Astrocyte of the cerebellum (primary cell): ENCODE measurements at regions not wholly inside any gene's neighbourhood (a gene's known extent, or its start where the extent isn't known, plus 50 kb on each side); places are given as distances from the start of the nearest gene placed in this dataset.

Experiments
- DNase-seq: peaks from one replicate; pipeline ENCODE4 v3.0.0-alpha.2; 2011; ENCODE audit warnings: low read depth
- H3K4me3 ChIP-seq: 2 replicates; pipeline ENCODE4 v1.5.1; 2011; ENCODE audit warnings: mild to moderate bottlenecking, low read depth, low read length, moderate library complexity
- in situ Hi-C: cut with HindIII; loops from 2 replicates; pipeline ENCODE4 v1.10.0; 2017; ENCODE audit warnings: low sequenced_read_pairs
- TF ChIP-seq, protein P1 (sequence below): IDR thresholded peaks from 2 replicates; pipeline ENCODE4 v1.5.1; 2012; ENCODE audit warnings: low read length, low read depth, moderate library complexity, mild to moderate bottlenecking; ENCODE audit errors: missing control alignments

DNA sequence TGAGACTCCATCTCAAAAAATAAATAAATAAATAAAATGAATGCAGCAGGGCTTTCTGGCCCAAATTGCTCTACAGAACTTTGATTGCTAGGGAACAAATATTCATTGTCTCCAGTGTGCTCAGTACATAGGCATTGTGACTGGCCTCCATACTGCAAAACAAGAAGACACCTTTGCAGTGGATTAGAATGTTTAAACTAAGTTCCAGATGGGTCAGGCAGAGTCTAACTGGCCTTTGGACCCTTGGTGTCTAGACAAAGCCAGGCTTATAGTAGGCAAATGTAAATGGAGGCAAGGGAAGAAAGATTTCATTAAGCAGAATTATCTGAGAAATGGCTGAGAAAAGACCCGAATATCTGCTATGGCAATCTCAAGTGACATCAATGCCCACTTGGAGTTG lies 335.2 kb upstream of the C2CD4B start:
- no peak overlapping the region for H3K4me3 ChIP-seq
- no peak for DNase-seq
- in situ Hi-C loops = no loop called here
- TF ChIP-seq, protein P1, sequence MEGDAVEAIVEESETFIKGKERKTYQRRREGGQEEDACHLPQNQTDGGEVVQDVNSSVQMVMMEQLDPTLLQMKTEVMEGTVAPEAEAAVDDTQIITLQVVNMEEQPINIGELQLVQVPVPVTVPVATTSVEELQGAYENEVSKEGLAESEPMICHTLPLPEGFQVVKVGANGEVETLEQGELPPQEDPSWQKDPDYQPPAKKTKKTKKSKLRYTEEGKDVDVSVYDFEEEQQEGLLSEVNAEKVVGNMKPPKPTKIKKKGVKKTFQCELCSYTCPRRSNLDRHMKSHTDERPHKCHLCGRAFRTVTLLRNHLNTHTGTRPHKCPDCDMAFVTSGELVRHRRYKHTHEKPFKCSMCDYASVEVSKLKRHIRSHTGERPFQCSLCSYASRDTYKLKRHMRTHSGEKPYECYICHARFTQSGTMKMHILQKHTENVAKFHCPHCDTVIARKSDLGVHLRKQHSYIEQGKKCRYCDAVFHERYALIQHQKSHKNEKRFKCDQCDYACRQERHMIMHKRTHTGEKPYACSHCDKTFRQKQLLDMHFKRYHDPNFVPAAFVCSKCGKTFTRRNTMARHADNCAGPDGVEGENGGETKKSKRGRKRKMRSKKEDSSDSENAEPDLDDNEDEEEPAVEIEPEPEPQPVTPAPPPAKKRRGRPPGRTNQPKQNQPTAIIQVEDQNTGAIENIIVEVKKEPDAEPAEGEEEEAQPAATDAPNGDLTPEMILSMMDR = no peak

DNA sequence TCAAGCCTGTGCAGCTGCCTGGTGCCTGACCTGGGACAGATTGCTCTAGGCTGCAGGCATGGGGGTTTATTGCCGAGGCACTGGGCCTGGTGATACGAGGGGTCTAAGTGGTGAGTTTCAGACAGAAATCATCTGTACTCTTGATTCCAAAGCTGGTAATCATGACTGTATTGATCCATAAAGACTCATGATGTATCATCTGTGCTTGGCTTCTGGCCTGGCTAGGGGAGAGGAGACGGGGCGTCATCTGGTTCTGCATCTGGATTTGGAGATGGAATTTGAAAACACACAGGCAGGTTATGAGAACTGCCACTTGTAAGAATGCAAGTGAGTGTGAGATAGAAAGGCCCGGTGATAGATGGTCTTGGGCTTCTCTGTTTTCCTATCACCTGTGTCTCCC lies 337.4 kb upstream of the C2CD4B start:
- in situ Hi-C loops = no loop called here
- DNase-seq = no peak
- TF ChIP-seq, protein P1 = no peak
- H3K4me3 ChIP-seq = no peak overlapping the region

DNA sequence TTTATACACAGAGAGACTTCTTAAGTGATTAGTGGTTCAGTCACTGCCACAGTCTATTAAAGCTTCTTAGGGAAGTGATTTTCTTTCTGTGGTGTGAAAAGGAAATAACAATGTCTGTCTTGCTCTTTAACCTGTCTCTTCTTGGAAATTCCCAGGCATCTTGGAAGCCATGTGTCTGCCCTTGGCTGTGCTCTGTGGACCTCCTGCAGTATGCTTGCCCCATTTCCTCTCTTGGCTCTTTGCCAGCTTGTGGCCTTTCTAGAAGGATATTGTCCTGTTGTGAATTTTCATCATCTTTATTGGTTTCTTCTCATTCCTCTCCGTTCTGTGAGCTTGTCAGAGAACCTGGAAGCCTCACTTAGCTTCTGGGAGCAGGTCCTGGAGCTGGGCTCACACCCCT lies 338.4 kb upstream of the C2CD4B start:
- in situ Hi-C loops = no loop called here
- DNase-seq = peak; percentile 45
- TF ChIP-seq, protein P1 = no peak
- H3K4me3 ChIP-seq = no peak overlapping the region

DNA sequence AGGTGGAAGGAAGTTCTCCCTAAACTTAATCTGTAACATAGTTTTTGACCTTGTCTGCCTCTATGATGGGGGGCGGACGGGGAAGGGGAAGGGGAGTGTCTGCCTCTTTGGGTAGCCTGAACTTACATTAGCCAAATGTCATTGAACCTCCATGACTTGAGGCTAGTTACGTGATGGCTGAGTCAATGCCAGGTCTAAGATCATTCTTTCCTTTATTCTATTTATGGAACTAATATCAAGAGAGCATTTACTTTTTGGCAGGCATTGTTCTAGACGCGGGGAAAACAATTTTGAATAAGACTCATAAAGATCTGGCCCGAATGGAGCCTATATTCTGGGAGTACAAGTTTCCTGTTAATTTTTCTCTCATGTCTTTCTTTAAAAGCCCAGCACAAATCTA lies 340.7 kb upstream of the C2CD4B start:
- DNase-seq = no peak
- in situ Hi-C loops = no loop called here
- TF ChIP-seq, protein P1 = no peak
- H3K4me3 ChIP-seq = no peak overlapping the region

DNA sequence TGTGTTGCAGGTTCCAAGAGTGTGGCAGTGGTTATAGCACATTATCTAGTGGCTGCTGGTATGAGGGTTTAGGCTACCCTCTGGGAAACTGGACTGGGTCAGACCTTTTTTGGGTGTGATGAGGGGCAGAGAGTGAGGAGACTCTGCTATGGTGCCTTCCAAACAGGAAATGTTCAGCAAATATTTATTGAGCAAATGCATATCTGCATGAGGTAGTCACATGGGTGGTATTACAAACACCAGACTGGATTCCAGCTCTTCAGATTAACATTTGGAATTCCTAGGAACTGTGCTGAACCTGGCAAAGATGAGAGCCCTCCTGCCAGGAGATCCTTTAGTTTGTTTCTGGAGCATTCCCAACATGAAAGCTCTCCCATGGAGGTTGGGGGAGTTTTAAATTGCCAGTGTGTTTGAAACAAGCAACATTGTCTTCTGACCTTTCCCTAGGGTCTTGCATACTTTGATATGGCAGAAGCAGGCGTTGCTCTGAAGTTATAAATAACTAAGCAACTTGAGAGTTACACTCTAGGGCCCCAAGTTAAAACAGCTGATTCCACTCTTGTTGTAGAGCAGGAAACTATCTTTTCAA lies 341.2 kb upstream of the C2CD4B start:
- peak; percentile 51 for DNase-seq
- in situ Hi-C loops = no loop called here
- H3K4me3 ChIP-seq = no peak overlapping the region
- TF ChIP-seq, protein P1 = no peak

DNA sequence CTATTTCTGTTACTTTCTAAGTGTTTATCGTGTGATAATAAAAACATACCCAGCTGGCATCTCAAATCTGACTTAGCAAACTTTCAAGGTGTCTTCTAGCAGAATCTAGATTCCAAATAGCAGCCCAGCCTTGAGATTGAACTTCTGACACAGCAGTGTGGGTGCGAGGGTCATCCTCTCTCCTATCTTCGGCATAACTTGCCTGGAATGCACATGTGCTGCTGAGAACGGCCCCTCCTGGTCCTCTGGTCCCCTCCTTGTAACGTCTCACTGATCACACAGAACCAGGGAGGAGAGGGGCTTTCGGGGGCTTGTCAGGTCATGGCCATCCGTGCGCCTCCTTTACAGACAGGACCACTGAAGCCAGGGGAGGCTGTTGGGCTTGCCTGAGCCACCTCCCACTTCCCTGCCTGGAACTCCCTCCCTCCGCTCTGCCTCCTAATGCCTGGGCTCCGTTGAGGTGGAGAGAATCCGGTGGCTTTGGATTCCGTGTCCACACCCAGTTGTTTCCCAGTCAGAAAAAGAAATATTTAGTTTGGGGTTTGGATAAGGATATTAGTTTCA lies 344.4 kb upstream of the C2CD4B start:
- in situ Hi-C loops = no loop called here
- DNase-seq = no peak
- TF ChIP-seq, protein P1 = no peak
- no peak overlapping the region for H3K4me3 ChIP-seq
